Smooth muscle cell of the brain vasculature (primary cell): ENCODE measurements at regions not wholly inside any gene's neighbourhood (a gene's known extent, or its start where the extent isn't known, plus 50 kb on each side); places are given as distances from the start of the nearest gene placed in this dataset.

ENCODE experiments used
- DNase-seq: peaks from one replicate; pipeline ENCODE4 v3.0.0-alpha.2; 2012; ENCODE audit warnings: low read depth, low spot score

GRCh38 chr3:73757536-73757935 lies 132.8 kb upstream of the PDZRN3 start:
- no peak for DNase-seq

DNA sequence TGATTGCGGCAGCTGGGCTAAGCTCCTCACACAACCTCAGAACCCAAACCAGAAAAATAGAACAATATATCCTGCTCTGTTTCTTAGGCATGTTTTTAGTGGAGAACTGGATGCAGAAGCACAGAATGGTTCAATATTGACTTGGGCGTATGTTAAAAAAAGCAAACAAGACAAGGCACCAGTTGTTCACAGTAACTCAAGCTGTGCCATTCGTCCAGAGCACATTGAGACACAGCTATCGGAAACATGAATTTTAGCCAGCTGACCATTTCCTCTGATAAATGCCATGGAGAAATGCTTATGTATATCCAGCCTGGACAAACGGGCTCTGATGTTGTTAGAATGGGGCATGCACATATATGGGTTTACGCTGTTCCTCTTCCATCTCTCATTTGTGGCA lies 129.2 kb upstream of the PDZRN3 start:
- no peak for DNase-seq

DNA sequence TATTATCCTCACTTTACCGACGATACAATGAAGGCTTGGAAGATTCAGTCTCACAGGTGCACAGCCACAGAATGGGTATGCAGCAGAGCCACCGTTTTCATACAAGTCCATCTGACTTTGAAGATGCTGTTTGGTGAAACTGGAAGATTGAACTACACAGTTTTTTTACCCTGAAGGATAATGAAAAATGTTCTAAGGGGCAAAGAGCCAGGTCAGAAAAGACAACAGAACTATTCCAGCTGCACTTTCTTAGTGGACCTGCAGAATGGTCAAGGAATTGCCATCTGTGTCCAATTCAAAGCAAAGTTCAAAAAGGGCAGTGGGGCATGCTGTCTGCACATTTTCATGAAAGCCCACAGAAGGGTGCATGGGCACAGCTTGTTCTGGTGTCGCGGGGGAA lies 127.6 kb upstream of the PDZRN3 start:
- no peak for DNase-seq

DNA sequence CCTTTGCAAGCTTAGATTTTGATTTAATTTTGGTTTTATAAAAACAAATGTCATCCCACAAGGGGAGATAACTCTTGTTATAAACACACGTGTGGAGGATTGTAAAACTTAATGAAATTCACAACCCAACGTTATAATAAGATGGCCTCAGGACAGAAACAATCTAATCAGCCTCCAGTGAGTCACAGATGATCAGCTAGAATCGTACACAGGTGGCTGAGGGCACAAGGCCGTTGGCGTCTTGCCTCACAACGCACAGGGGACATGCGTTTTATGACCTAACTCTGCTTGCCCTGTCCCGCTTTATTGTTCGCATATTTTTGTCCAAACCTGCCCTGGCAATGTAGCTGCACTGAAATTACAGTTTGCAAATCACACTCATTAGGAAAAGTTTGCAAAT lies 121.9 kb upstream of the PDZRN3 start:
- no peak for DNase-seq

DNA sequence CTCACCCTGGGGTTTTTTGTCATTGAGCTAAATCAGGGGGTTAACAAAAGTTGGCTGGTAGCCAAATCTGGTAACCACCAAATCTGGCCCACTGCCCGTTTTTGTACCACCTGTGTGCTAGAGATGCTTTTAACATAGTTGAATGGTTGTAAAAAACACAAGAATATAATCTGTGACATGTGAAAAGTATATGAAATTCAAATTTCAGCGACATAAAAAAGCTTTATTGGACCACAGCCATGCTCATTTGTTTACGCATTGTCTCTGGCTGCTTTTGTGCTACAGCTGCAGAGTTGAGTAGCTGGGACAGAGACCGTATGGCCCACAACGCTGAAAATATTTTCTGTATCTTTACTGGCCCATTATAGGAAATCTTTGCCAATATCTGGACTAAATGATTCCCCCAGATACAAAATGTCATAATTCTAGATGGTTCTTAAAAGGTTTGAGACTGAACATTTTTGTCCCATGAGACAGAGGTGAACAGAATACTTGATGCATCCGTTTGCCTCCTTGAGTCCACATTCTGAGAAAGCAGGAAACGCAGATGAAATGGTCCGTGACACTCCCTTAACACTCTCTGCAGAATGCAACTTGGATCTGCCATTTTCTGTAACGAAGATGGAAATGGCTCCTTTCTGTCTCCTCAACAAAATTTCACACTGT lies 120.9 kb upstream of the PDZRN3 start:
- no peak for DNase-seq

DNA sequence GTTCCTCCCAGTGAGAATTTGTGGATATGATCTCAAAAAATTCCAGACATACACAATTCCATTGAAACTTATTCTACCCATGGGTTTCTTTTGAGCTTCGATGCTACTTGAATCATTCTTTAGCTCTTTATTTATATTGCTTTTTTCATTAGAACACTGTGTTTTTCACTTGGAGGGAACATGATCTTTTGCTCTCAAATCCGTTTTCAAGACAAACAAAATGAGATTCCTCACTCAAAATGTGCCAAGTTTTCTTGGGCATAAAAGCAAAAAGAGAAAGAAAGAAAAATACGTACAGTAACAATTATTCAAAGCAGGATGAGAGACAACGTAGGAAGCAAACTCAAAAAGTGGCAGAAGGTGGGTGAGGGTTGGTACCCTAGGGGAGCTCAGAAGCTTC lies 118.8 kb upstream of the PDZRN3 start:
- no peak for DNase-seq

DNA sequence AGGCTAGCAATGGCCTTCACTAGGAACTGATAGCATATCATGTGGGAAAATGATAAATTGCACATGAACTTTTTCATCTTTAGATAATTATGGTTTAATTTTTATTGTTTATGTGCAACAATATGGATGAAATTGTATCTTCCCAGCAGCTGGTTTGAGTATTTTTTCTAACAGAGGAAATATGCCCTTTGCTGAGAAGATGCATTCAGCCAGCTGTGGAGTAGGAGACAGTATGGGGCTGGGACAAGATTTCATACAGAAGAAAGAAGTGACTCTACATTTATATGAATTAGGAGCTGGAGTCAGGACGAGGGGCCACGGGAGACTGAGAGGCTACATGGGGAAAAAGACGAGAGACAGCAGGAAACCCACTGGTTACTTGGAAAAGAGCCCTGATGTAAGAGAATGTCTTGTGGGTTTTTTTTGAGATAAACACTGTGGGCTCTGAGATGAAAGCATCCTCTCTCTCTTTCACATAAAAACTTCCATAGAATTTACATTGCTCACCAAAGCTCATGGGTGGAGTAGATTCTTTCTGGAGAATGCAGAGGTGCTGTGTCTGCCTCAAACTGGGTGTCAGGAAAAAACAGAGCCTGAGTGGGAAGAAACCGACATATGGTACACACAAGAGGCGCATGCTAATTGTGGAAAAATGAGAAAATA lies 115.2 kb upstream of the PDZRN3 start:
- DNase-seq, result no peak

- DNase-seq, result no peak
Measured at GRCh38 chr3:73738711-73739110, 114.0 kb upstream of the PDZRN3 start.

- DNase-seq, result no peak
Measured at GRCh38 chr3:73734211-73735089, 109.7 kb upstream of the PDZRN3 start.

DNA sequence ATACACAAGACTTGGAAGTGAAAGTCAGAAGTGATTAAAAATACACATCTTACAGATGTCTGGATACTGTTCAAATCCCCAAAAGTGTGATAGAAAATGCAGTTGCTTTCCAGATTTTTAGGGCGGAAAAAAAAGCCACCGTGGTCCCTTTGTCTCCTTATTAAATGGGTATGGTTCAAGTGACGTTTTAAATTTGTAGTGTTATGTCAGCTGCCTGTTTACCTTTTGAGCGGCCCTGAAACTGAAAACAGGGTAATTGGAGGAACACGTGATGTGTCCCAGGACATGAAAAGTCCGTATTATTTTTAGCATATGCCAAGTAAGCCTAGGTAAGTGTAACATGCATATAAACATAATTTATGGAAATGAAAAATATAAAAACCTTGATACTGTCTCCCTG lies 109.0 kb upstream of the PDZRN3 start:
- DNase-seq, result no peak

DNA sequence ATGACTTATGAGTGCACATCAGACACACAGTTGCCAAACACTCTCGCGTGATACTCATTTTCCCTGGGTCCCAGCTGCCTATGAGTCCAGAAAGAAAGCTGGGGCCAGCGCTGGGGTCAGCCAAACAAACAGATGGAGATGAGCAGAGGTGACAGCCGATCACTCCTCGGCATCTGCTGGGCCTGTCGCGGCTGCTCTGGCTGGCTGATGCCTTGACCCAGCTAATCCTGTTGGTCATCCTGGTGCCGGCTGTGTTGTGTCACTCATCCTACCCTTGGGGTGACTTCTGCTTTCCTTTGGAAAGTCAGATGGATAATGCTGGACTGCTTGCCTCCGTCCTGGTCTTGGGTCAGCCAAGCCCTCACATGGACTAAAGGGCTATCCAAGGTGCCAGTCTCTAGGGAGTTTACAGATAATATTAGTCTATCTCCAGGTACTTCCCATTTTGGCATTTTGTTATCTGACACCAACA lies 105.3 kb upstream of the PDZRN3 start:
- no peak for DNase-seq

DNA sequence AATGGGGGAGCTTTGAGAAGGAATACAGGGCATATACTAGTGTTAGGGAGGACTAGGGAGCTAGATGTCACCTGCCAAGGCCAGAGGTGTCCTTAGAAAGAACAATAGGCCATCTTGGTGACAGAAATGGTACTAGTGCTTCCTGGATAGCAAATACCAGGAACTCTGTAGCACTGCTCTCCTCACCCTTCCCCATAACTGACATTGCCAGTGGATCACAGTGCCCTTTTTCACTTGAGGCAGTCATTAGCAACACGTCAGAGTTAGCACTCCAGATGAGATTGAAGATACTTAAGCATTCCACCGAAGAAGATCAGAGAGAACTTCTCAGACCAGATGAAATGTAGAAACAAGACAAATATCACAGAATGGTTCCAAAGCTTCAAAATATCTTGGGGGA lies 103.1 kb upstream of the PDZRN3 start:
- DNase-seq, result no peak

- peak; percentile 93 for DNase-seq
Measured at GRCh38 chr3:73727117-73727821, 102.5 kb upstream of the PDZRN3 start.

GRCh38 chr3:73723596-73723995 lies 98.9 kb upstream of the PDZRN3 start:
- DNase-seq, result no peak

- no peak for DNase-seq
Measured at GRCh38 chr3:73719861-73720260, 95.1 kb upstream of the PDZRN3 start.

DNA sequence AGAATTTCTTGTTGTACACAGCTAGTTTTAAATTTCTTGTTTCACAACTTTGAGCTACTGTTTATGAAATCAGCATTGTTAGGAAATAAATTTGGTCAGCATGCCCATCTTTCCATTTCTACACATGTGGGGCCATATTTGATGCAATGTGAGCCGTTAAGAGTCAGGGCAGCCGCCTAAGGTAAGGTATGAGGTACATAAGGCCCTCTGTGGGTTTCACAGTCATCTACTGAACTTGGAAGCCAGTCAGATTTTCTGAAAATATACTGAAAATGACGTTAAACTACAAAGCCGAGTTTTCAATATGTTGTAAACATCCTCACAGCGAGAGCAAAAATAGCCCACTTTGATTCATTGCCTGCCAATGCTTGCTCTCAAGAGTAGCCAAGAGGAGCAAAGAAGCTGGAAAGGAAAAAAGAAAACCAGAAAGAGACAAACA lies 94.7 kb upstream of the PDZRN3 start:
- DNase-seq, result no peak

DNA sequence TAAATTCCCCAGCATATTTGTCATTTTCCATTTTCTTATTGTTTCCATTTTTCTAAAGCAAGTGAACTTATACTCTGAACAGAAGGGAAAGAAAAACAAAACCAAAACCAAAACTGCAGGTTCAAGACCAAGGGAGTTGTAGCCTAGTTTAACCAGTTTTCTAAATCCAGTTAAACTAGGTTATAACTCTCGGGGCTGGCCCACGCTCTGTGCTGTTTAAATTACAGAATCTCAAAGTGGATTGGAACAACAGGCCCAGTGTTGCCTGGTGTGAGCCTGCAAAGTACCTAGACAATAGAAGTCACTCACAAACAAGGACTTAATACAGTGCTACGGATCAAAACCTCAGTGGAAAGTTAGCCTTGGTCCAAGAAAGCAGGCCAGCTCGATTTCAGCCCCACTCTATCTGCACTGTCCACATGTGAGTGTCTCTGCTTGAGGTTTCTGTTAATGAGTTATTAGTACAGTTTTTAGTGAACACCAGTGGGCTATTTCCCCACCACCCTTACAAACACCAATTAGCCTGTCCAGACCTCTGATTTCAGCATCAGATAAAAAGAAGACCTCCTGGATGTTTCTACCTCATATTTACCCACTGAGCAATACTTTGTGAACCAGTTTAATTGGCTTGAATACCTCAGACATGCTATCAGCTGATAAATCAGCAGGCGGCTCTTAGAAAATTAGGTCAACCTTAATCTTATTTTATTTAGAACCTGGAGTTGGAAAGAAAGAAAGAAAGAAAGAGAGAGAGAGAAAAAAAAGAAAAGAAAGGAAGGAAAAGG lies 93.8 kb upstream of the PDZRN3 start:
- no peak for DNase-seq

DNA sequence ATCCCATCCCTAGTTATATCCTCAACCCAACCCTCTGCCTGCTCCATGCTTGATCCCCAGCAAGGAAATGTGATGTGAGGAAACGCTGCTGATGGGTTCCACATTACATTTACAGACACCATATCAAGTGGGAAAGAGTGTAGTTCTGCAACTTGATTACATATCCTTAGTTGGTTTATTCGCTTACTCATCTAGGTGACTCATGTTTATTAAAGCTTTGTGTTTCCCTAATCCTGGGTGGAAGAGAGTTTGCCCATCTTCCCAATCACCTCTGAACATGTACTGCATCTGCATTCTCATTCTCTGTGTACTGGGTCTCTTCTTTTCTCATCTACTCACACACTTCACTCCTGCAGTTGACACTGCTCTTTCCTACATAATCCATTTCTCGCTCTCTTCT lies 91.7 kb upstream of the PDZRN3 start:
- DNase-seq, result no peak

GRCh38 chr3:73710340-73710739 lies 85.6 kb upstream of the PDZRN3 start:
- DNase-seq, result no peak

DNA sequence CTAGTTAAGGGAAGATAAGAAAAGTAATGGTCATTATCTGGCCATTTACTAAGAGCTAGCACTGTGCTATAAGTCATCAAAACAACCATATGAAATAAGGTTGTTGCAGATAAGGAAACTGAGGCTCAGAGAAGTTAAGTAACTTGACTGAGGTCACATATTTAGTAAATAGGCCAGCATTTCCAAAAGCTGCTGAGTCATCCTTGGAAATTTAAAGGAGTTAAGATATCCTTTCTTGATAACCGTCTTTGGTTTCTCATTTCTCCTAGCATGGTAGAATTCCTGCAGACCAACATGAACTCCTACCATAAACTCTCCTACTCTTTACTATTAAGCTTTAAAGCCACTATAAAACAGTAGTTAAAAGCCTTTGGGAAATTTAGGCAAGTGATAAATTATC lies 85.0 kb upstream of the PDZRN3 start:
- DNase-seq, result no peak

- no peak for DNase-seq
Measured at GRCh38 chr3:73708956-73709355, 84.2 kb upstream of the PDZRN3 start.
